Loucy (cell line): ENCODE measurements at regions not wholly inside any gene's neighbourhood (a gene's known extent, or its start where the extent isn't known, plus 50 kb on each side); places are given as distances from the start of the nearest gene placed in this dataset.

Experiments
- CTCF ChIP-seq: fragments of 200-600 bp; sonication (generic); conservative IDR thresholded peaks from 2 replicates; pipeline ENCODE4 v1.5.1; 2014; ENCODE audit warnings: mild to moderate bottlenecking, antibody characterized with exemption, low read length
- EZH2phosphoT487 ChIP-seq: fragments of 200-600 bp; IDR thresholded peaks from 2 replicates; pipeline ENCODE4 v1.6.1; 2018; ENCODE audit warnings: antibody characterized with exemption, mild to moderate bottlenecking, moderate library complexity, borderline replicate concordance

- TF ChIP-seq CTCF, result no peak
- no peak for TF ChIP-seq EZH2phosphoT487
Measured at GRCh38 chr9:25284365-25284764, 393.9 kb downstream of the TUSC1 start.
